Activated CD4-positive, alpha-beta T cell treated with anti-CD3 and anti-CD28 coated beads for 36 hours (primary cell): ENCODE measurements at regions not wholly inside any gene's neighbourhood (a gene's known extent, or its start where the extent isn't known, plus 50 kb on each side); places are given as distances from the start of the nearest gene placed in this dataset.

ENCODE experiments used
- ATAC-seq: fragments of 200-7000 bp; cut with Tn5 transposase; one replicate; pipeline ENCODE4 v1.10.0; 2021; ENCODE audit warnings: mild to moderate bottlenecking, moderate library complexity
- CTCF ChIA-PET: fragments of 350-600 bp; sonication (Branson Sonifier 250); formaldehyde crosslinking; loops from one replicate; lab custom pipeline; 2021; ENCODE audit warnings: antibody characterized with exemption; lab: Charles Lee
- POLR2A ChIA-PET: fragments of 350-600 bp; sonication (Branson Sonifier 250); formaldehyde crosslinking; loops from one replicate; lab custom pipeline; 2021; ENCODE audit warnings: antibody characterized with exemption, inconsistent platforms; lab: Charles Lee
- DNase-seq: peaks from one replicate; pipeline ENCODE4 v3.0.0-alpha.2; 2020
- H3K27ac Mint-ChIP-seq: one replicate; pipeline ENCODE4 v1.8.0; 2021; ENCODE audit warnings: mixed read lengths
- H3K27me3 Mint-ChIP-seq: one replicate; pipeline ENCODE4 v1.8.0; 2021; ENCODE audit warnings: mixed read lengths
- H3K36me3 Mint-ChIP-seq: one replicate; pipeline ENCODE4 v1.8.0; 2021; ENCODE audit warnings: low read depth, mixed read lengths
- H3K4me1 Mint-ChIP-seq: one replicate; pipeline ENCODE4 v1.8.0; 2021; ENCODE audit warnings: mixed read lengths
- H3K4me3 Mint-ChIP-seq: one replicate; pipeline ENCODE4 v1.8.0; 2021; ENCODE audit warnings: mild to moderate bottlenecking, moderate library complexity, mixed read lengths
- H3K9me3 Mint-ChIP-seq: one replicate; pipeline ENCODE4 v1.8.0; 2021; ENCODE audit warnings: low read depth, mixed read lengths
- intact Hi-C, 2 experiments: fragments of 100-400 bp; cut with DNase I in 1 of 2; cut with micrococcal nuclease in 1 of 2; formaldehyde crosslinking; loops; one replicate each; pipeline versions ENCODE4 v1.14.2 to v1.15.1; 2022 to 2024; cut with DNase I, micrococcal nuclease

- ChIA-PET CTCF (no interaction called here), POLR2A (no interaction called here)
- no peak for ATAC-seq
- peaks cover 5% of the 10 kb centered on the region for H3K9me3 Mint-ChIP-seq
- no peaks in the 10 kb centered on the region for H3K4me1 Mint-ChIP-seq
- H3K4me3 Mint-ChIP-seq = no peak overlapping the region
- no peak overlapping the region for H3K27ac Mint-ChIP-seq
- DNase-seq = no peak
- no peaks in the 10 kb centered on the region for H3K36me3 Mint-ChIP-seq
- H3K27me3 Mint-ChIP-seq = peaks cover 5% of the 10 kb centered on the region
- intact Hi-C loops = no loop called here
Measured at GRCh38 chr19:32195706-32196610, 149.5 kb upstream of the ZNF507 start.

- ChIA-PET POLR2A (no interaction called here), CTCF (no interaction called here)
- Mint-ChIP-seq H3K4me1 (peaks cover 3% of the 10 kb centered on the region), H3K36me3 (no peaks in the 10 kb centered on the region), H3K27ac (no peak overlapping the region), H3K9me3 (peaks cover 5% of the 10 kb centered on the region), H3K4me3 (no peak overlapping the region), H3K27me3 (peaks cover 5% of the 10 kb centered on the region)
- ATAC-seq (no peak), DNase-seq (no peak)
- intact Hi-C loops = no loop called here
Measured at GRCh38 chr19:32196690-32197420, 148.6 kb upstream of the ZNF507 start.

GRCh38 chr19:32197896-32198882, 147.2 kb upstream of the ZNF507 start:
- CTCF ChIA-PET = interaction anchor here (0.6 kb wide), 2 partner anchors 20 to 1067 kb away, joined by 3 to 6 read pairs; no protein-coding TSS in a partner anchor
- POLR2A ChIA-PET = no interaction called here
- intact Hi-C loops = no loop called here
- no peak for DNase-seq
- no peak overlapping the region for H3K4me3 Mint-ChIP-seq
- H3K36me3 Mint-ChIP-seq = no peaks in the 10 kb centered on the region
- H3K27ac Mint-ChIP-seq = no peak overlapping the region
- peaks cover 5% of the 10 kb centered on the region for H3K9me3 Mint-ChIP-seq
- ATAC-seq = no peak
- peaks cover under 1% of the 10 kb centered on the region for H3K27me3 Mint-ChIP-seq
- peaks cover 3% of the 10 kb centered on the region for H3K4me1 Mint-ChIP-seq

- Mint-ChIP-seq H3K27me3 (peaks cover 5% of the 10 kb centered on the region), H3K4me1 (peaks cover 3% of the 10 kb centered on the region), H3K4me3 (no peak overlapping the region), H3K36me3 (no peaks in the 10 kb centered on the region), H3K9me3 (peaks cover 3% of the 10 kb centered on the region), H3K27ac (no peak overlapping the region)
- DNase-seq (no peak), ATAC-seq (no peak)
- CTCF ChIA-PET = no interaction called here
- POLR2A ChIA-PET = no interaction called here
- intact Hi-C loops = no loop called here
Measured at GRCh38 chr19:32199501-32200040, 145.8 kb upstream of the ZNF507 start.

- no peaks in the 10 kb centered on the region for H3K9me3 Mint-ChIP-seq
- no peak for DNase-seq
- H3K4me3 Mint-ChIP-seq = no peak overlapping the region
- POLR2A ChIA-PET = no interaction called here
- peaks cover 3% of the 10 kb centered on the region for H3K4me1 Mint-ChIP-seq
- peaks cover 6% of the 10 kb centered on the region for H3K27me3 Mint-ChIP-seq
- H3K27ac Mint-ChIP-seq = no peak overlapping the region
- CTCF ChIA-PET = no interaction called here
- H3K36me3 Mint-ChIP-seq = no peaks in the 10 kb centered on the region
- ATAC-seq = no peak
- intact Hi-C loops = no loop called here
Measured at GRCh38 chr19:32200312-32201038, 144.9 kb upstream of the ZNF507 start.

- Mint-ChIP-seq H3K4me1 (peaks cover 3% of the 10 kb centered on the region), H3K27ac (no peak overlapping the region), H3K27me3 (peaks cover 8% of the 10 kb centered on the region), H3K4me3 (no peak overlapping the region), H3K36me3 (no peaks in the 10 kb centered on the region), H3K9me3 (no peaks in the 10 kb centered on the region)
- ChIA-PET POLR2A (no interaction called here), CTCF (no interaction called here)
- intact Hi-C loops = no loop called here
- no peak for ATAC-seq
- no peak for DNase-seq
Measured at GRCh38 chr19:32201211-32201610, 144.2 kb upstream of the ZNF507 start.

- DNase-seq (peak; percentile 39), ATAC-seq (peak; percentile 73)
- CTCF ChIA-PET = no interaction called here
- no peak overlapping the region for H3K4me3 Mint-ChIP-seq
- peaks cover 3% of the 10 kb centered on the region for H3K4me1 Mint-ChIP-seq
- intact Hi-C loops = no loop called here
- H3K27ac Mint-ChIP-seq = no peak overlapping the region
- H3K36me3 Mint-ChIP-seq = no peaks in the 10 kb centered on the region
- peaks cover 10% of the 10 kb centered on the region for H3K27me3 Mint-ChIP-seq
- H3K9me3 Mint-ChIP-seq = no peaks in the 10 kb centered on the region
- POLR2A ChIA-PET = no interaction called here
Measured at GRCh38 chr19:32201636-32202051, 143.8 kb upstream of the ZNF507 start.

- H3K4me1 Mint-ChIP-seq = peaks cover 3% of the 10 kb centered on the region
- H3K36me3 Mint-ChIP-seq = no peaks in the 10 kb centered on the region
- H3K9me3 Mint-ChIP-seq = no peaks in the 10 kb centered on the region
- DNase-seq = no peak
- peaks cover 13% of the 10 kb centered on the region for H3K27me3 Mint-ChIP-seq
- ChIA-PET POLR2A (no interaction called here), CTCF (interaction anchor here (0.7 kb wide), 2 partner anchors 106 to 1540 kb away, joined by 3 read pairs; no protein-coding TSS in a partner anchor)
- H3K4me3 Mint-ChIP-seq = no peak overlapping the region
- intact Hi-C loops = no loop called here
- ATAC-seq = no peak
- no peak overlapping the region for H3K27ac Mint-ChIP-seq
Measured at GRCh38 chr19:32202244-32202643, 143.2 kb upstream of the ZNF507 start.

- POLR2A ChIA-PET = no interaction called here
- H3K4me1 Mint-ChIP-seq = peaks cover 3% of the 10 kb centered on the region
Measured at GRCh38 chr19:32203161-32203560, 142.2 kb upstream of the ZNF507 start.

GRCh38 chr19:32206065-32206464, 139.3 kb upstream of the ZNF507 start:
- no peaks in the 10 kb centered on the region for H3K36me3 Mint-ChIP-seq
- ATAC-seq (no peak), DNase-seq (no peak)
- peaks cover 15% of the 10 kb centered on the region for H3K27me3 Mint-ChIP-seq
- no peak overlapping the region for H3K4me3 Mint-ChIP-seq
- CTCF ChIA-PET = no interaction called here
- peaks cover 9% of the 10 kb centered on the region for H3K9me3 Mint-ChIP-seq
- POLR2A ChIA-PET = no interaction called here
- H3K4me1 Mint-ChIP-seq = peaks cover 3% of the 10 kb centered on the region
- intact Hi-C loops = no loop called here
- no peak overlapping the region for H3K27ac Mint-ChIP-seq

More at GRCh38 chr19:32203161-32203560, 142.2 kb upstream of the ZNF507 start:
- DNase-seq (no peak), ATAC-seq (no peak)
- intact Hi-C loops = no loop called here
- CTCF ChIA-PET = interaction anchor here (0.7 kb wide), 1 partner anchor 1541 kb away, joined by 3 read pairs; no protein-coding TSS in a partner anchor
- H3K27ac Mint-ChIP-seq = no peak overlapping the region
- no peaks in the 10 kb centered on the region for H3K9me3 Mint-ChIP-seq
- H3K4me3 Mint-ChIP-seq = no peak overlapping the region
- peaks cover 15% of the 10 kb centered on the region for H3K27me3 Mint-ChIP-seq
- H3K36me3 Mint-ChIP-seq = no peaks in the 10 kb centered on the region
